M059J (cell line): ENCODE measurements at regions not wholly inside any gene's neighbourhood (a gene's known extent, or its start where the extent isn't known, plus 50 kb on each side); places are given as distances from the start of the nearest gene placed in this dataset.
A peak's percentile ranks its signal among the peaks of the same experiment; 100 is the strongest.

Experiments used
- DNase-seq: peaks from one replicate; pipeline ENCODE4 v3.0.0-alpha.2; 2012; ENCODE audit warnings: low read depth

- no peak for DNase-seq
Measured at GRCh38 chr4:3343358-3343757, 50.5 kb downstream of the RGS12 start.

- no peak for DNase-seq
Measured at GRCh38 chr4:3344104-3344503, 51.3 kb downstream of the RGS12 start.

GRCh38 chr4:3344596-3344995, 51.8 kb downstream of the RGS12 start:
- DNase-seq = no peak

- DNase-seq = no peak
Measured at GRCh38 chr4:3345384-3345783, 52.6 kb downstream of the RGS12 start.

- DNase-seq = peak; percentile 78
Measured at GRCh38 chr4:3346146-3346545, 53.3 kb downstream of the RGS12 start.

GRCh38 chr4:3347871-3348270, 55.0 kb downstream of the RGS12 start:
- no peak for DNase-seq

GRCh38 chr4:3348621-3349020, 55.8 kb downstream of the RGS12 start:
- DNase-seq = no peak

GRCh38 chr4:3349116-3349515, 56.3 kb downstream of the RGS12 start:
- DNase-seq = no peak

GRCh38 chr4:3351997-3352396, 59.2 kb downstream of the RGS12 start:
- DNase-seq = no peak

GRCh38 chr4:3352505-3352904, 59.7 kb downstream of the RGS12 start:
- no peak for DNase-seq

- DNase-seq = no peak
Measured at GRCh38 chr4:3352941-3353594, 60.2 kb downstream of the RGS12 start.

- no peak for DNase-seq
Measured at GRCh38 chr4:3353752-3354454, 61.1 kb downstream of the RGS12 start.

GRCh38 chr4:3354455-3354811, 61.6 kb downstream of the RGS12 start:
- no peak for DNase-seq

GRCh38 chr4:3355266-3355748, 62.5 kb downstream of the RGS12 start:
- DNase-seq = no peak

GRCh38 chr4:3358656-3359055, 65.8 kb downstream of the RGS12 start:
- DNase-seq = no peak

GRCh38 chr4:3360777-3361176, 68.0 kb downstream of the RGS12 start:
- DNase-seq = no peak

- no peak for DNase-seq
Measured at GRCh38 chr4:3361406-3361805, 68.6 kb downstream of the RGS12 start.

GRCh38 chr4:3361896-3362295, 69.1 kb downstream of the RGS12 start:
- DNase-seq = no peak

- DNase-seq = no peak
Measured at GRCh38 chr4:3362431-3363287, 69.8 kb downstream of the RGS12 start.

GRCh38 chr4:3363411-3364141, 70.8 kb downstream of the RGS12 start:
- DNase-seq = no peak

- DNase-seq = no peak
Measured at GRCh38 chr4:3364199-3364598, 71.4 kb downstream of the RGS12 start.
